Smooth muscle cell (in vitro differentiated cells): ENCODE measurements at regions not wholly inside any gene's neighbourhood (a gene's known extent, or its start where the extent isn't known, plus 50 kb on each side); places are given as distances from the start of the nearest gene placed in this dataset.
A peak's percentile ranks its signal among the peaks of the same experiment; 100 is the strongest.
"Not testable (repeated sequence)": the region's sequence is repeated elsewhere in the genome, so short reads cannot be mapped to it uniquely, and the experiment has no call there.

Experiments used
- DNase-seq: peaks from one replicate; lab custom pipeline; 2025; ENCODE audit not compliant: unreplicated experiment; lab: John Stamatoyannopoulos, UW
- H2AFZ ChIP-seq: fragments of 200-600 bp; sonication (generic); 2 replicates; pipeline ENCODE4 v1.6.0; 2016; ENCODE audit warnings: antibody characterized with exemption, low read depth, mild to moderate bottlenecking
- H3F3A ChIP-seq: fragments of 200-600 bp; sonication (generic); 2 replicates; pipeline ENCODE4 v1.6.0; 2017; ENCODE audit warnings: antibody characterized with exemption, low read depth
- H3K27ac ChIP-seq: fragments of 200-600 bp; sonication (generic); 2 replicates; pipeline ENCODE4 v1.5.1; 2016; ENCODE audit warnings: low read depth, mild to moderate bottlenecking
- H3K27me3 ChIP-seq: fragments of 200-600 bp; sonication (generic); 2 replicates; pipeline ENCODE4 v1.6.1; 2016; ENCODE audit warnings: low read depth, mild to moderate bottlenecking
- H3K36me3 ChIP-seq: fragments of 200-600 bp; sonication (generic); 2 replicates; pipeline ENCODE4 v1.5.1; 2016; ENCODE audit warnings: low read depth
- H3K4me1 ChIP-seq: fragments of 200-600 bp; sonication (generic); 2 replicates; pipeline ENCODE4 v1.5.1; 2016; ENCODE audit warnings: low read depth
- H3K4me2 ChIP-seq: fragments of 200-600 bp; sonication (generic); 2 replicates; pipeline ENCODE4 v1.6.0; 2016; ENCODE audit warnings: mild to moderate bottlenecking
- H3K4me3 ChIP-seq: fragments of 200-600 bp; sonication (generic); 2 replicates; pipeline ENCODE4 v1.5.1; 2016; ENCODE audit warnings: mild to moderate bottlenecking
- H3K79me2 ChIP-seq: fragments of 200-600 bp; sonication (generic); 2 replicates; pipeline ENCODE4 v1.6.0; 2016; ENCODE audit warnings: low read depth, mild to moderate bottlenecking
- H3K9ac ChIP-seq: fragments of 200-600 bp; sonication (generic); 2 replicates; pipeline ENCODE4 v1.6.0; 2016; ENCODE audit warnings: low read depth
- H3K9me3 ChIP-seq: fragments of 200-600 bp; sonication (generic); replicated peaks from 2 replicates; pipeline ENCODE4 v1.5.1; 2016; ENCODE audit warnings: low read depth
- H4K20me1 ChIP-seq: fragments of 200-600 bp; sonication (generic); 2 replicates; pipeline ENCODE4 v1.6.0; 2016; ENCODE audit warnings: low read depth
- WGBS: methylation state at CpG from one replicate; pipeline ENCODE4 v1.1.7; 2016; ENCODE audit warnings: low lambda C conversion rate; 5-methylcytosine and 5-hydroxymethylcytosine counted together
- TF ChIP-seq, protein P1 (sequence below): fragments of 200-600 bp; sonication (generic); IDR thresholded peaks from 2 replicates; pipeline ENCODE4 v1.5.1; 2017; ENCODE audit warnings: borderline replicate concordance, mild to moderate bottlenecking, antibody characterized with exemption; ENCODE audit not compliant: insufficient read depth, poor library complexity, severe bottlenecking

DNA sequence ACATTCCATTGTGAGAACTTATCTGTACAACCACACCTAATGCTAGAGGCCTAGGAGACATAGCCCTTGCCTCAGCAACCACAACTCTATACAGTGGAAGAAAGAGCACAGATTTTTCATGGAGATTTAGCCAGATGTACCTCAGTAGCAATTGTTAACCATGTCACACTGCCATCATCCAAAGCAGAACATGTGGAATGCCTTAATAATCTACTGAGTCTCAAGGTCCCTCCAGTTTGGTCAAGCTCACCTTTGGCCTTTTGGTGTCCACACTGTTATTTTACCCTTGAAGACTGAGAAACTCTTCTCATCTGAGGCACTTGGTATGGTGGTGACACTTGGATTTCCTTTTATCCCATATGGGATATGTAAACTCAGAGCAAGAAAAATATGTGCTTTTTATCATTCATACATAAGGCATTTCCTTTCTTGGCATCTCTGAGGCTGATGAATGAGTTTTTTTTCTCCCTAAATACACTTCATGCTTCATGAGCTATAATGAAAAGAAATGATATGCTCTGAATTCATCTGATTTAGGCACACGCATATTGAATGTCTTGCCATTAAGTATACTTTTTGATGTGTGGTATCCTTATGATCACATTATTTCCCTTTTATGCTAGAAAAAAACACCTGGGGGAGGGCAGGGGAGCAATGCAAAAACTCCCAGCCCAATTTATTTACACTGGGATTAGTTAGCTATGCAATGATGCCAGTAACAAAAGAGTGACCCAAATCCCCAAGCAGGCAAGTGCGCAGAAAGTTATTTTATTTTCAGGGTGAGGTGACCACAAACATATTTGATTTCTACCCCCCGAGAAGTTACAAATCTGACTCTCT is 63.3 kb upstream of the ME3 start:
- Histone ChIP-seq H3K27ac (peak overlapping the region; percentile 24), H3K27me3 (no peaks in the 10 kb centered on the region), H3F3A (peaks cover 6% of the 10 kb centered on the region), H3K4me2 (peak overlapping the region; percentile 57), H3K4me3 (no peak overlapping the region), H3K9ac (no peak overlapping the region), H3K79me2 (no peaks in the 10 kb centered on the region), H3K36me3 (no peaks in the 10 kb centered on the region), H2AFZ (no peak overlapping the region), H4K20me1 (no peaks in the 10 kb centered on the region), H3K9me3 (no peaks in the 10 kb centered on the region), H3K4me1 (peaks cover 15% of the 10 kb centered on the region)
- no peak for DNase-seq
- TF ChIP-seq, protein P1, sequence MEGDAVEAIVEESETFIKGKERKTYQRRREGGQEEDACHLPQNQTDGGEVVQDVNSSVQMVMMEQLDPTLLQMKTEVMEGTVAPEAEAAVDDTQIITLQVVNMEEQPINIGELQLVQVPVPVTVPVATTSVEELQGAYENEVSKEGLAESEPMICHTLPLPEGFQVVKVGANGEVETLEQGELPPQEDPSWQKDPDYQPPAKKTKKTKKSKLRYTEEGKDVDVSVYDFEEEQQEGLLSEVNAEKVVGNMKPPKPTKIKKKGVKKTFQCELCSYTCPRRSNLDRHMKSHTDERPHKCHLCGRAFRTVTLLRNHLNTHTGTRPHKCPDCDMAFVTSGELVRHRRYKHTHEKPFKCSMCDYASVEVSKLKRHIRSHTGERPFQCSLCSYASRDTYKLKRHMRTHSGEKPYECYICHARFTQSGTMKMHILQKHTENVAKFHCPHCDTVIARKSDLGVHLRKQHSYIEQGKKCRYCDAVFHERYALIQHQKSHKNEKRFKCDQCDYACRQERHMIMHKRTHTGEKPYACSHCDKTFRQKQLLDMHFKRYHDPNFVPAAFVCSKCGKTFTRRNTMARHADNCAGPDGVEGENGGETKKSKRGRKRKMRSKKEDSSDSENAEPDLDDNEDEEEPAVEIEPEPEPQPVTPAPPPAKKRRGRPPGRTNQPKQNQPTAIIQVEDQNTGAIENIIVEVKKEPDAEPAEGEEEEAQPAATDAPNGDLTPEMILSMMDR: no peak
- WGBS: 76% methylated on average over 3 of the region's 3 CpGs

DNA sequence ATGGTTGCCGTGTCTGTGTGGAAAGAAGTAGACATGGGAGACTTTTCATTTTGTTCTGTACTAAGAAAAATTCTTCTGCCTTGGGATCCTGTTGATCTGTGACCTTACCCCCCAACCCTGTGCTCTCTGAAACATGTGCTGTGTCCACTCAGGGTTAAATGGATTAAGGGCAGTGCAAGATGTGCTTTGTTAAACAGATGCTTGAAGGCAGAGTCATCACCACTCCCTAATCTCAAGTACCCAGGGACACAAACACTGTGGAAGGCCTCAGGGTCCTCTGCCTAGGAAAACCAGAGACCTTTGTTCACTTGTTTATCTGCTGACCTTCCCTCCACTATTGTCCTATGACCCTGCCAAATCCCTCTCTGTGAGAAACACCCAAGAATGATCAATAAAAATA is 60.3 kb upstream of the ME3 start:
- H3K79me2 ChIP-seq, H3K9me3 ChIP-seq, H4K20me1 ChIP-seq, H3F3A ChIP-seq, H3K27ac ChIP-seq, H3K9ac ChIP-seq, H3K4me2 ChIP-seq, H3K27me3 ChIP-seq, H3K36me3 ChIP-seq, H3K4me3 ChIP-seq, H2AFZ ChIP-seq, DNase-seq: not testable (repeated sequence)
- no CpG with 5 or more reads among the region's 1 CpG for WGBS
- peaks cover 11% of the 10 kb centered on the region for H3K4me1 ChIP-seq

DNA sequence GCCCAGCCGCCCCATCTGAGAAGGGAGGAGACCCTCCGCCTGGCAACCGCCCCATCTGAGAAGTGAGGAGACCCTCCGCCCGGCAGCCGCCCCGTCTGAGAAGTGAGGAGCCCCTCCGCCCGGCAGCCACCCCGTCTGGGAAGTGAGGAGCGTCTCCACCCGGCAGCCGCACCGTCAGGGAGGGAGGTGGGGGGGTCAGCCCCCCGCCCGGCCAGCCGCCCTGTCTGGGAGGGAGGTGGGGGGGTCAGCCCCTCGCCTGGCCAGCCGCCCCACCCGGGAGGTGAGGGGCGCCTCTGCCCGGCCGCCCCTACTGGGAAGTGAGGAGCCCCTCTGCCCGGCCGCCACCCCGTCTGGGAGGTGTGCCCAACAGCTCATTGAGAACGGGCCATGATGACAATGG is 59.9 kb upstream of the ME3 start:
- H4K20me1 ChIP-seq, H2AFZ ChIP-seq, H3K27me3 ChIP-seq, H3K36me3 ChIP-seq, H3F3A ChIP-seq, H3K9me3 ChIP-seq, H3K27ac ChIP-seq, H3K4me2 ChIP-seq, H3K4me3 ChIP-seq, H3K79me2 ChIP-seq, H3K9ac ChIP-seq, DNase-seq: not testable (repeated sequence)
- 94% methylated on average over 17 of the region's 27 CpGs for WGBS
- peaks cover 11% of the 10 kb centered on the region for H3K4me1 ChIP-seq

DNA sequence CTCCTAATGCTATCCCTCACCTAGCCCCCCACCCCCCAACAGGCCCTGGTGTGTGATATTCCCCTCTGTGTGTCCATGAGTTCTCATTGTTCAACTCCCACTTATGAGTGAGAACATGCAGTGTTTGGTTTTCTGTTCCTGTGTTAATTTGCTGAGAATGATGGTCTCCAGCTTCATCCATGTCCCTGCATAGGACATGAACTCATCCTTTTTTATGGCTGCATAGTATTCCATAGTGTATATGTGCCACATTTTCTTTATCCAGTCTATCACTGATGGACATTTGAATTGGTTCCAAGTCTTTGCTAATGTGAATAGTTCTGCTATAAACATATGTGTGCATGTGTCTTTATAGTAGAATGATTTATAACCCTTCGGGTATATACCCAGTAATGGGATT is 57.2 kb upstream of the ME3 start:
- H3F3A ChIP-seq, H3K4me1 ChIP-seq, H3K27ac ChIP-seq, H3K36me3 ChIP-seq, H3K4me3 ChIP-seq, H3K27me3 ChIP-seq, H4K20me1 ChIP-seq, H3K9ac ChIP-seq, H3K9me3 ChIP-seq, H3K79me2 ChIP-seq, H3K4me2 ChIP-seq, H2AFZ ChIP-seq, DNase-seq: not testable (repeated sequence)
- 94% methylated on average over 1 of the region's 1 CpG for WGBS

DNA sequence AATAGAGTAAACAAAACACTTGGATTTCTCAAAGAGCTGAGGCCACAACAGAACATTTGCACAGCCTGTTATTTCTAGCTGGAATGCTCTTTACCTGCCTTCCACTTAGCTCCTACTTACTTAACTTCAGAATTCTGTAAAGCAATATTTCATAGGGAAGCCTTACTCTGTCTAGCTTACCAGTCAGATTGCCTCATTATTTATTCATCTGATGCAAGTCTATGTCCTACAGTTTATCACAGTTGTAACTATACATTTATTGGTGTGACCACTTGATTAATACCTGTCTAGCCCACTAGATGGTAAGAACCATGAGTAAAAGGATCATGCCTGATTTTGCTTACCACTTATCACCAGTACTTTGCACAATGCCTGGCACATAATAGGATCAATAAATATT is 56.1 kb upstream of the ME3 start:
- Histone ChIP-seq H3K9me3 (no peaks in the 10 kb centered on the region), H3K4me3 (no peak overlapping the region), H3F3A (no peaks in the 10 kb centered on the region), H3K79me2 (no peaks in the 10 kb centered on the region), H3K36me3 (no peaks in the 10 kb centered on the region), H3K27me3 (no peaks in the 10 kb centered on the region), H4K20me1 (no peaks in the 10 kb centered on the region), H3K4me2 (no peak overlapping the region), H2AFZ (no peak overlapping the region), H3K4me1 (no peaks in the 10 kb centered on the region), H3K9ac (no peak overlapping the region), H3K27ac (no peak overlapping the region)
- TF ChIP-seq, protein P1: no peak
- DNase-seq: no peak
